HepG2 (cell line): ENCODE measurements at regions not wholly inside any gene's neighbourhood (a gene's known extent, or its start where the extent isn't known, plus 50 kb on each side); places are given as distances from the start of the nearest gene placed in this dataset.

Experiments
- ATAC-seq: fragments of 200-7000 bp; cut with Tn5 transposase; 3 replicates; pipeline ENCODE4 v1.9.1; 2020; ENCODE audit warnings: mild to moderate bottlenecking, moderate library complexity
- BruUV-seq: library from RNA; stranded (reverse); fragments of 400-500 nt; replicated peaks from 2 replicates; lab custom pipeline; 2021; lab: Mats Ljungman, UMichigan
- CTCF ChIA-PET: fragments of 300-600 bp; formaldehyde crosslinking; extraction: SDS; loops from one replicate; lab custom pipeline; 2021; ENCODE audit warnings: low total read pairs, inconsistent platforms, low intra/inter-chr PET ratio; lab: Yijun Ruan, JAX
- POLR2A ChIA-PET: fragments of 350-600 bp; sonication (Branson Sonifier 250); formaldehyde crosslinking; loops from one replicate; lab custom pipeline; 2020; ENCODE audit warnings: antibody characterized with exemption, inconsistent platforms; lab: Yijun Ruan, JAX
- DNase-seq: peaks from one replicate; pipeline ENCODE4 v3.0.0-alpha.2; 2015; ENCODE audit warnings: low spot score
- FAIRE-seq: peaks from 3 replicates; lab custom pipeline; 2011; peaks lifted over from hg19 to GRCh38; lab: Jason Lieb, UNC
- H2AFZ ChIP-seq: one replicate; pipeline ENCODE4 v1.6.1; 2011; ENCODE audit warnings: low read length, inconsistent platforms
- H3K27ac ChIP-seq: fragments of 300-600 bp; 3 replicates; pipeline ENCODE4 v1.8.0; 2011; ENCODE audit warnings: mixed run types, mild to moderate bottlenecking, mixed read lengths, low read length, inconsistent platforms; ENCODE audit not compliant: insufficient read depth; ENCODE audit errors: extremely low read length
- H3K27me3 ChIP-seq, 2 experiments: fragments of 200-600 bp in 1 of 2; 2 replicates in 1 of 2; 3 replicates in 1 of 2; pipeline versions ENCODE4 v1.6.0 to v1.8.0; 2011; ENCODE audit warnings: low read length in 2 of 2, mild to moderate bottlenecking in 2 of 2, moderate library complexity in 2 of 2, inconsistent platforms in 1 of 2; ENCODE audit not compliant: insufficient read depth in 2 of 2, control insufficient read depth in 1 of 2
- H3K36me3 ChIP-seq, 2 experiments: fragments of 200-600 bp in 1 of 2; replicated peaks in 1 of 2; 2 replicates in 1 of 2; 3 replicates in 1 of 2; pipeline versions ENCODE4 v1.5.1 to v1.8.0; 2011; ENCODE audit warnings: low read length in 2 of 2, inconsistent platforms in 1 of 2; ENCODE audit not compliant: insufficient read depth in 2 of 2, control insufficient read depth in 1 of 2
- H3K4me1 ChIP-seq: 2 replicates; pipeline ENCODE4 v1.5.1; 2012; ENCODE audit warnings: low read length, inconsistent platforms; ENCODE audit not compliant: insufficient read depth
- H3K4me2 ChIP-seq: 2 replicates; pipeline ENCODE4 v1.6.0; 2011; ENCODE audit warnings: low read depth, low read length, inconsistent platforms
- H3K4me3 ChIP-seq, 3 experiments: fragments of 200-600 bp in 1 of 3; sonication (generic), shearing (Covaris generic) in 1 of 3; replicated peaks in 1 of 3; 2 replicates each; pipeline ENCODE4 v1.5.1; 2011 to 2016; ENCODE audit warnings: low read length in 3 of 3, inconsistent platforms in 2 of 3, low read depth in 2 of 3, mild to moderate bottlenecking in 2 of 3, control low read depth in 1 of 3, mixed read lengths in 1 of 3; ENCODE audit not compliant: insufficient read depth in 1 of 3
- H3K79me2 ChIP-seq: one replicate; pipeline ENCODE4 v1.6.1; 2011; ENCODE audit warnings: low read length, inconsistent platforms; ENCODE audit not compliant: insufficient read depth
- H3K9ac ChIP-seq: 2 replicates; pipeline ENCODE4 v1.6.0; 2011; ENCODE audit warnings: mild to moderate bottlenecking, low read depth, low read length, inconsistent platforms; ENCODE audit not compliant: insufficient read depth
- H3K9me3 ChIP-seq: 2 replicates; pipeline ENCODE4 v1.5.1; 2012; ENCODE audit warnings: mild to moderate bottlenecking, low read length
- H4K20me1 ChIP-seq: 2 replicates; pipeline ENCODE4 v1.6.0; 2011; ENCODE audit warnings: inconsistent platforms, mild to moderate bottlenecking, low read length, moderate library complexity; ENCODE audit not compliant: insufficient read depth
- EP300 ChIP-seq, 3 experiments: sonication (generic) in 1 of 3; formaldehyde crosslinking in 1 of 3; IDR thresholded peaks; 2 replicates each; pipeline versions ENCODE4 v1.5.1 to v1.6.1; 2011 to 2020; ENCODE audit warnings: low read depth in 2 of 3, low read length in 2 of 3, borderline replicate concordance in 1 of 3, improper control_type of control experiment in 1 of 3, mild to moderate bottlenecking in 1 of 3, missing genetic modification reagents in 1 of 3, moderate library complexity in 1 of 3
- ESRRA ChIP-seq: sonication (generic); formaldehyde crosslinking; IDR thresholded peaks from 2 replicates; pipeline ENCODE4 v1.5.1; 2020; ENCODE audit warnings: mild to moderate bottlenecking, low read depth, missing genetic modification reagents
- KLF6 ChIP-seq: IDR thresholded peaks from 2 replicates; pipeline ENCODE4 v1.8.0; 2016; ENCODE audit warnings: missing biosample characterization, missing genetic modification reagents
- SRY ChIP-seq: sonication (generic); formaldehyde crosslinking; IDR thresholded peaks from 2 replicates; pipeline ENCODE4 v1.8.0; 2022; ENCODE audit warnings: mild to moderate bottlenecking, missing genetic modification reagents
- ZNF292 ChIP-seq: sonication (generic); formaldehyde crosslinking; IDR thresholded peaks from 2 replicates; pipeline ENCODE4 v1.8.1; 2022; ENCODE audit warnings: mild to moderate bottlenecking, low read depth, missing genetic modification reagents, borderline replicate concordance
- ZNF33B ChIP-seq: sonication (generic); formaldehyde crosslinking; IDR thresholded peaks from 2 replicates; pipeline ENCODE4 v1.5.1; 2020; ENCODE audit warnings: mild to moderate bottlenecking, missing genetic modification reagents
- ZNF577 ChIP-seq: sonication (generic); formaldehyde crosslinking; IDR thresholded peaks from 2 replicates; pipeline ENCODE4 v1.4.0; 2020; ENCODE audit warnings: mild to moderate bottlenecking, low read depth, missing genetic modification reagents, borderline replicate concordance
- ZNF616 ChIP-seq: sonication (generic); formaldehyde crosslinking; IDR thresholded peaks from 2 replicates; pipeline ENCODE4 v1.5.0; 2020; ENCODE audit warnings: low read depth, mild to moderate bottlenecking, missing genetic modification reagents
- ZNF746 ChIP-seq: sonication (generic); formaldehyde crosslinking; IDR thresholded peaks from 2 replicates; pipeline ENCODE4 v1.8.0; 2022; ENCODE audit warnings: mild to moderate bottlenecking, missing genetic modification reagents
- WGBS: methylation state at CpG from one replicate; pipeline ENCODE4 v1.1.6; 2017; ENCODE audit warnings: low lambda C conversion rate; 5-methylcytosine and 5-hydroxymethylcytosine counted together
- in situ Hi-C: cut with HindIII; loops from 2 replicates; pipeline ENCODE4 v1.10.0; 2017; ENCODE audit warnings: low pct_unique_long_range_greater_than_20kb; ENCODE audit not compliant: extremely low pct_ligation_motif_present
- intact Hi-C: fragments of 100-400 bp; cut with micrococcal nuclease; formaldehyde crosslinking; loops from one replicate; pipeline ENCODE4 v1.10.0; 2022; ENCODE audit not compliant: unreplicated experiment
- TF ChIP-seq, protein P1 (sequence below): sonication (generic); formaldehyde crosslinking; IDR thresholded peaks from 2 replicates; pipeline ENCODE4 v1.5.1; 2020; ENCODE audit warnings: mild to moderate bottlenecking, missing genetic modification reagents, moderate library complexity
- TF ChIP-seq, protein P2 (sequence below): sonication (generic); formaldehyde crosslinking; IDR thresholded peaks from 2 replicates; pipeline ENCODE4 v1.4.0; 2020; ENCODE audit warnings: mild to moderate bottlenecking, missing genetic modification reagents, borderline replicate concordance
- TF ChIP-seq, protein P3 (sequence below): sonication (generic); formaldehyde crosslinking; conservative IDR thresholded peaks from 2 replicates; pipeline ENCODE4 v1.8.1; 2023; ENCODE audit warnings: missing genetic modification reagents
- TF ChIP-seq, protein P4 (sequence below): sonication (generic); formaldehyde crosslinking; conservative IDR thresholded peaks from 2 replicates; pipeline ENCODE4 v1.5.0; 2020; ENCODE audit warnings: missing genetic modification reagents

DNA sequence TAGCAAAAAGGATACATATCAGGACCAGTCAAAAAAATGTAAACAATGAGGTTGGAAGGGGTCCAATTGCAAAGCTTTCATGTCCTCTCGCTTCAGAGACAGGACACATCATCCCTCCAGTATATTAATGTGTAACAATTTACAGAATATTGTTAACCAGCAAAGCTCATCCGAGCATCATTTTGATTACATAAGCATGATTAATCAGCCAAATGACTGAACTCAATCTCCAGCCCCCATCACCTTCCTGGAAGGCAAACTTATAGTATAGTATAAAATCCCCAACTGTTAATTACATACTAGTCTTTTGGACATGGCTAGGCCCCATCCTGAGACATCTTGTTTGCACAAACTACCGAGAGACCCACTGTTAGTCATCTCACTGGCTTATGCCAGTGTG lies 77.6 kb upstream of the TRAM1L1 start:
- CTCF ChIA-PET = no interaction called here
- Histone ChIP-seq H2AFZ (no peak overlapping the region), H3K4me3 (no peak overlapping the region), H3K9ac (no peak overlapping the region), H3K27me3 (no peaks in the 10 kb centered on the region), H3K4me1 (no peaks in the 10 kb centered on the region), H3K4me2 (no peak overlapping the region), H3K79me2 (no peaks in the 10 kb centered on the region), H3K36me3 (no peaks in the 10 kb centered on the region), H3K9me3 (no peaks in the 10 kb centered on the region), H3K27ac (no peak overlapping the region), H4K20me1 (no peaks in the 10 kb centered on the region)
- FAIRE-seq (no peak), DNase-seq (no peak), ATAC-seq (no peak)
- in situ Hi-C loops = no loop called here
- 2% methylated on average over 3 of the region's 3 CpGs for WGBS
- BruUV-seq = no TSS peak
- POLR2A ChIA-PET = no interaction called here
- intact Hi-C loops = no loop called here
- TF ChIP-seq ESRRA (CRISPR knock-in tag) (no peak), EP300 (IDR thresholded peaks at IDR 0.05; ENCODE audit: low read depth in 2 of 2, low read length in 2 of 2) (no peak), EP300 (CRISPR knock-in tag; IDR thresholded peaks at IDR 0.05; ENCODE audit: borderline replicate concordance) (no peak), SRY (CRISPR knock-in tag) (no peak), ZNF292 (no peak), KLF6 (CRISPR knock-in tag) (no peak), ZNF577 (CRISPR knock-in tag) (no peak), ZNF746 (CRISPR knock-in tag) (no peak), ZNF616 (CRISPR knock-in tag) (no peak), ZNF33B (CRISPR knock-in tag) (no peak)
- TF ChIP-seq, protein P1, sequence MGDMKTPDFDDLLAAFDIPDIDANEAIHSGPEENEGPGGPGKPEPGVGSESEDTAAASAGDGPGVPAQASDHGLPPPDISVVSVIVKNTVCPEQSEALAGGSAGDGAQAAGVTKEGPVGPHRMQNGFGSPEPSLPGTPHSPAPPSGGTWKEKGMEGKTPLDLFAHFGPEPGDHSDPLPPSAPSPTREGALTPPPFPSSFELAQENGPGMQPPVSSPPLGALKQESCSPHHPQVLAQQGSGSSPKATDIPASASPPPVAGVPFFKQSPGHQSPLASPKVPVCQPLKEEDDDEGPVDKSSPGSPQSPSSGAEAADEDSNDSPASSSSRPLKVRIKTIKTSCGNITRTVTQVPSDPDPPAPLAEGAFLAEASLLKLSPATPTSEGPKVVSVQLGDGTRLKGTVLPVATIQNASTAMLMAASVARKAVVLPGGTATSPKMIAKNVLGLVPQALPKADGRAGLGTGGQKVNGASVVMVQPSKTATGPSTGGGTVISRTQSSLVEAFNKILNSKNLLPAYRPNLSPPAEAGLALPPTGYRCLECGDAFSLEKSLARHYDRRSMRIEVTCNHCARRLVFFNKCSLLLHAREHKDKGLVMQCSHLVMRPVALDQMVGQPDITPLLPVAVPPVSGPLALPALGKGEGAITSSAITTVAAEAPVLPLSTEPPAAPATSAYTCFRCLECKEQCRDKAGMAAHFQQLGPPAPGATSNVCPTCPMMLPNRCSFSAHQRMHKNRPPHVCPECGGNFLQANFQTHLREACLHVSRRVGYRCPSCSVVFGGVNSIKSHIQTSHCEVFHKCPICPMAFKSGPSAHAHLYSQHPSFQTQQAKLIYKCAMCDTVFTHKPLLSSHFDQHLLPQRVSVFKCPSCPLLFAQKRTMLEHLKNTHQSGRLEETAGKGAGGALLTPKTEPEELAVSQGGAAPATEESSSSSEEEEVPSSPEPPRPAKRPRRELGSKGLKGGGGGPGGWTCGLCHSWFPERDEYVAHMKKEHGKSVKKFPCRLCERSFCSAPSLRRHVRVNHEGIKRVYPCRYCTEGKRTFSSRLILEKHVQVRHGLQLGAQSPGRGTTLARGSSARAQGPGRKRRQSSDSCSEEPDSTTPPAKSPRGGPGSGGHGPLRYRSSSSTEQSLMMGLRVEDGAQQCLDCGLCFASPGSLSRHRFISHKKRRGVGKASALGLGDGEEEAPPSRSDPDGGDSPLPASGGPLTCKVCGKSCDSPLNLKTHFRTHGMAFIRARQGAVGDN (CRISPR knock-in tag) = no peak
- TF ChIP-seq, protein P2, sequence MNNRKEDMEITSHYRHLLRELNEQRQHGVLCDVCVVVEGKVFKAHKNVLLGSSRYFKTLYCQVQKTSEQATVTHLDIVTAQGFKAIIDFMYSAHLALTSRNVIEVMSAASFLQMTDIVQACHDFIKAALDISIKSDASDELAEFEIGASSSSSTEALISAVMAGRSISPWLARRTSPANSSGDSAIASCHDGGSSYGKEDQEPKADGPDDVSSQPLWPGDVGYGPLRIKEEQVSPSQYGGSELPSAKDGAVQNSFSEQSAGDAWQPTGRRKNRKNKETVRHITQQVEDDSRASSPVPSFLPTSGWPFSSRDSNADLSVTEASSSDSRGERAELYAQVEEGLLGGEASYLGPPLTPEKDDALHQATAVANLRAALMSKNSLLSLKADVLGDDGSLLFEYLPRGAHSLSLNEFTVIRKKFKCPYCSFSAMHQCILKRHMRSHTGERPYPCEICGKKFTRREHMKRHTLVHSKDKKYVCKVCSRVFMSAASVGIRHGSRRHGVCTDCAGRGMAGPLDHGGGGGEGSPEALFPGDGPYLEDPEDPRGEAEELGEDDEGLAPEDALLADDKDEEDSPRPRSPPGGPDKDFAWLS (CRISPR knock-in tag) = no peak
- TF ChIP-seq, protein P3, sequence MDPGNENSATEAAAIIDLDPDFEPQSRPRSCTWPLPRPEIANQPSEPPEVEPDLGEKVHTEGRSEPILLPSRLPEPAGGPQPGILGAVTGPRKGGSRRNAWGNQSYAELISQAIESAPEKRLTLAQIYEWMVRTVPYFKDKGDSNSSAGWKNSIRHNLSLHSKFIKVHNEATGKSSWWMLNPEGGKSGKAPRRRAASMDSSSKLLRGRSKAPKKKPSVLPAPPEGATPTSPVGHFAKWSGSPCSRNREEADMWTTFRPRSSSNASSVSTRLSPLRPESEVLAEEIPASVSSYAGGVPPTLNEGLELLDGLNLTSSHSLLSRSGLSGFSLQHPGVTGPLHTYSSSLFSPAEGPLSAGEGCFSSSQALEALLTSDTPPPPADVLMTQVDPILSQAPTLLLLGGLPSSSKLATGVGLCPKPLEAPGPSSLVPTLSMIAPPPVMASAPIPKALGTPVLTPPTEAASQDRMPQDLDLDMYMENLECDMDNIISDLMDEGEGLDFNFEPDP (CRISPR knock-in tag) = no peak
- TF ChIP-seq, protein P4, sequence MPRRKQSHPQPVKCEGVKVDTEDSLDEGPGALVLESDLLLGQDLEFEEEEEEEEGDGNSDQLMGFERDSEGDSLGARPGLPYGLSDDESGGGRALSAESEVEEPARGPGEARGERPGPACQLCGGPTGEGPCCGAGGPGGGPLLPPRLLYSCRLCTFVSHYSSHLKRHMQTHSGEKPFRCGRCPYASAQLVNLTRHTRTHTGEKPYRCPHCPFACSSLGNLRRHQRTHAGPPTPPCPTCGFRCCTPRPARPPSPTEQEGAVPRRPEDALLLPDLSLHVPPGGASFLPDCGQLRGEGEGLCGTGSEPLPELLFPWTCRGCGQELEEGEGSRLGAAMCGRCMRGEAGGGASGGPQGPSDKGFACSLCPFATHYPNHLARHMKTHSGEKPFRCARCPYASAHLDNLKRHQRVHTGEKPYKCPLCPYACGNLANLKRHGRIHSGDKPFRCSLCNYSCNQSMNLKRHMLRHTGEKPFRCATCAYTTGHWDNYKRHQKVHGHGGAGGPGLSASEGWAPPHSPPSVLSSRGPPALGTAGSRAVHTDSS (CRISPR knock-in tag) = no peak
